Right atrium auricular region (tissue), 2 donors: ENCODE measurements at regions not wholly inside any gene's neighbourhood (a gene's known extent, or its start where the extent isn't known, plus 50 kb on each side); places are given as distances from the start of the nearest gene placed in this dataset.

ENCODE experiments used
- DNase-seq: peaks from one replicate; pipeline ENCODE4 v3.0.0-alpha.2; 2019; ENCODE audit warnings: low spot score
- H3K27ac ChIP-seq, 2 donors: fragments of 200-600 bp; sonication (generic); 1 replicate in 1 of 2; 2 replicates in 1 of 2; pipeline ENCODE4 v1.5.1; 2016 to 2019
- H3K27me3 ChIP-seq, 2 donors: fragments of 200-600 bp; sonication (generic); one replicate each; pipeline versions ENCODE4 v1.5.1 to v1.6.0; 2017 to 2019
- H3K36me3 ChIP-seq: fragments of 200-600 bp; sonication (generic); one replicate; pipeline ENCODE4 v1.5.1; 2016
- H3K4me1 ChIP-seq, 2 donors: fragments of 200-600 bp; sonication (generic); one replicate each; pipeline versions ENCODE4 v1.5.1 to v1.6.0; 2017 to 2019
- H3K4me3 ChIP-seq, 2 donors: fragments of 200-600 bp; sonication (generic); 1 replicate in 1 of 2; 2 replicates in 1 of 2; pipeline ENCODE4 v1.5.1; 2017 to 2019; ENCODE audit warnings: mild to moderate bottlenecking in 1 of 2, moderate library complexity in 1 of 2
- H3K9me3 ChIP-seq, 2 donors: fragments of 200-600 bp; sonication (generic); one replicate each; pipeline ENCODE4 v1.5.1; 2019
- TF ChIP-seq, protein P1 (sequence below), 2 donors: fragments of 200-600 bp; sonication (generic); IDR thresholded peaks; one replicate each; pipeline ENCODE4 v1.5.1; 2019; ENCODE audit warnings: antibody characterized with exemption in 2 of 2

DNA sequence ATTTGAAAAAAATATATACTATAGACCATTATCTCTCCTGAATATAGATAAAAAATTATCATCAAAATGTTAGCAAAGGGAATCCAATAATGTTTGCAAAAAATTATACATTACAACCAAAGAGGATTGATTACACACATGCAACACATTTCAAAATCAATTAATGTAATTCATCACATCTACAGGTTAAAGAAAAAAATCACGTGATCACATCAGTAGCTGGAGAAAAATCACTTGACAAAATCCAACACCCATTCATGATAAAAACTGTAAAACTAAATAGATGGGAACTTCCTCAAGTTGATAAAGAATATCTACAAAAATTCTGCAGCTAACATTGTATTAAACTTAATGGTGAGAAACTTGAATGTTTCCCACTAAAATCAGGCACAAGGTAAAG is 1047.5 kb upstream of the CNTNAP5 start:
- no peaks in the 10 kb centered on the region for H3K27me3 ChIP-seq
- TF ChIP-seq, protein P1, sequence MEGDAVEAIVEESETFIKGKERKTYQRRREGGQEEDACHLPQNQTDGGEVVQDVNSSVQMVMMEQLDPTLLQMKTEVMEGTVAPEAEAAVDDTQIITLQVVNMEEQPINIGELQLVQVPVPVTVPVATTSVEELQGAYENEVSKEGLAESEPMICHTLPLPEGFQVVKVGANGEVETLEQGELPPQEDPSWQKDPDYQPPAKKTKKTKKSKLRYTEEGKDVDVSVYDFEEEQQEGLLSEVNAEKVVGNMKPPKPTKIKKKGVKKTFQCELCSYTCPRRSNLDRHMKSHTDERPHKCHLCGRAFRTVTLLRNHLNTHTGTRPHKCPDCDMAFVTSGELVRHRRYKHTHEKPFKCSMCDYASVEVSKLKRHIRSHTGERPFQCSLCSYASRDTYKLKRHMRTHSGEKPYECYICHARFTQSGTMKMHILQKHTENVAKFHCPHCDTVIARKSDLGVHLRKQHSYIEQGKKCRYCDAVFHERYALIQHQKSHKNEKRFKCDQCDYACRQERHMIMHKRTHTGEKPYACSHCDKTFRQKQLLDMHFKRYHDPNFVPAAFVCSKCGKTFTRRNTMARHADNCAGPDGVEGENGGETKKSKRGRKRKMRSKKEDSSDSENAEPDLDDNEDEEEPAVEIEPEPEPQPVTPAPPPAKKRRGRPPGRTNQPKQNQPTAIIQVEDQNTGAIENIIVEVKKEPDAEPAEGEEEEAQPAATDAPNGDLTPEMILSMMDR (IDR thresholded peaks at IDR 0.05), result no peak
- H3K4me3 ChIP-seq, result no peak overlapping the region
- no peaks in the 10 kb centered on the region for H3K9me3 ChIP-seq
- no peaks in the 10 kb centered on the region for H3K36me3 ChIP-seq
- H3K27ac ChIP-seq, result no peak overlapping the region
- no peak for DNase-seq
- H3K4me1 ChIP-seq, result no peaks in the 10 kb centered on the region

DNA sequence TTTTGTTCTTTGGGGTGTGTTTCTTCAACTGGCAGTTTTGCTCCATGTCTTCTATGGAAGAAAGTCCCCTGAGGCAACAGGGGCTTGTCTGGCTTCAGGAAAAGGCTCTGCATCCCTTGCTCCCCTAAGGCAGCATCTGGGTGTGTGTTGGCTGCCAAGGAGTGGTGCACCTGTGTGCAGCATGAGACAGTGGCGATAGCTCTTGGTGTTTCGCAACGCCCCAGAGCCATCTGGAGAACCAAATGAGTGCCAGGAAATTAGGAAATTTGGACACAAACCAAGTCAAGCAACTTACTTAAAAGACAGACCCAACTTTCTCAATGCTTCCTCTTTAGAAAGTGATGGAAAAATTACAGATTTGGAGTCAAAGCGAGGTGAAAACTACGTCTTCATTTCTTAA is 1044.4 kb upstream of the CNTNAP5 start:
- no peaks in the 10 kb centered on the region for H3K36me3 ChIP-seq
- no peak for DNase-seq
- no peaks in the 10 kb centered on the region for H3K27me3 ChIP-seq
- H3K4me1 ChIP-seq, result no peaks in the 10 kb centered on the region
- TF ChIP-seq, protein P1 (IDR thresholded peaks at IDR 0.05), result no peak
- H3K9me3 ChIP-seq, result no peaks in the 10 kb centered on the region
- H3K4me3 ChIP-seq, result no peak overlapping the region
- H3K27ac ChIP-seq, result no peak overlapping the region

DNA sequence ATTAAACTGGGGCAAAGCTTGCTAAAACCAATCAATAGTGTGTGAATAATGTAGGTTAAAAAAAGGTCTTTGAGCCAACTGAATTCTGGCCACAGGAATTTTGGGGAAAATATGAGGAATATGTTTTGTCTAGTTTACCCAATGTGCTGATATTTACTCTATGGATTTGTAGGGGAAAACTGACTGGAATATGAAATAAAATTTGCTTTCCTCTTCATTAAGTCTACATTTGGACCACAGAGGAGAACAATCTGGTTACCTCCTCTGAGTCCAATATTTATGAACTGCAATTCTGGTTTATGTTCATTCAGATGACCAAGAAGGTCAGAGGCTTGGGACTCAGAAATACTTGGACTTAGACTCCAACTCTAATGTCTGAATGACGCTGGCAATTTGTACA is 1042.2 kb upstream of the CNTNAP5 start:
- TF ChIP-seq, protein P1 (IDR thresholded peaks at IDR 0.05), result no peak
- H3K27ac ChIP-seq, result no peak overlapping the region
- H3K36me3 ChIP-seq, result no peaks in the 10 kb centered on the region
- H3K4me3 ChIP-seq, result no peak overlapping the region
- H3K4me1 ChIP-seq, result no peaks in the 10 kb centered on the region
- no peaks in the 10 kb centered on the region for H3K9me3 ChIP-seq
- no peak for DNase-seq
- no peaks in the 10 kb centered on the region for H3K27me3 ChIP-seq

DNA sequence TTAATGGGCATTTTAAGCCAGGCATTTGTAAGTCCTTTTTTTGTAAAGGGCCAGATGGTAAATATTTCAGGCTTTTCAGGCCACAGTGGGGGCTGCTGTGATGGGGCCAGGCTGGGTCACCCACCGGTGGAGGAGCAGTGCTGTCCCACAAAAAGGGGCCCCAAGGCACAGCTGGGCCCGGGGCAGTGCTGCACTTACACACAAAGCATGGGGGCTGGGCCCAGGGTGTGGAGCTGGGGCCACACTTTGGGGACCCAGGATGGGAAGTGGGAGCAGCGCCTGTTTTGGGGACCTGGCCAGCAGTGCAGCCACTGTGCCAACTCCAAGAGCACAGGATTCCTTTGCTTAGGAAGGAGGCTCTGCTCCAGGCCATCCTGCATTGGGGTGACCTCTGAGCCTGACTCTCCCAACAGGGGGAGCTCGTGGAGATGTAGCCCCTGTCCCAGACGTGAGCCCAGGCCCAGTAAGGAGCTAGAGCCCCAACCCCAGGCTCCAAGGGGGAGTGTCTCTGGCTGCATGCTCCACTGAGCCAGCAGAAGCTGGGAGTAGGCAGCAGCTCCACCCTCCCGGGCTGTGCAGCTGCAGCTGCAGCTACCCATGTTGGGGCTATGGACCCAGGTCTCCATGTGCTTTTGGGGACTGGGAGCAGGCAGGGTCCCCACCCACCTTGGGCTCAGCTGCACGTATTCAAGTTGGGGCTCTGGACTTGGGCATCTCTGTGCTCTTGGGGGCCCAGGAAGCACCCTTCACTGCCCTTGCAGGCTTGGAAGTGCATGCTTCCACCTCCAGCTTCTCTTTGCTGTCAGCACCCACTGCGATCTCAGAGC is 1036.5 kb upstream of the CNTNAP5 start:
- Histone ChIP-seq H3K27ac (no peak overlapping the region), H3K36me3 (no peaks in the 10 kb centered on the region), H3K4me1 (no peaks in the 10 kb centered on the region), H3K4me3 (no peak overlapping the region), H3K27me3 (no peaks in the 10 kb centered on the region), H3K9me3 (peaks cover 0 to 16% of the 10 kb centered on the region in 2 donors)
- TF ChIP-seq, protein P1 (IDR thresholded peaks at IDR 0.05), result no peak
- no peak for DNase-seq

DNA sequence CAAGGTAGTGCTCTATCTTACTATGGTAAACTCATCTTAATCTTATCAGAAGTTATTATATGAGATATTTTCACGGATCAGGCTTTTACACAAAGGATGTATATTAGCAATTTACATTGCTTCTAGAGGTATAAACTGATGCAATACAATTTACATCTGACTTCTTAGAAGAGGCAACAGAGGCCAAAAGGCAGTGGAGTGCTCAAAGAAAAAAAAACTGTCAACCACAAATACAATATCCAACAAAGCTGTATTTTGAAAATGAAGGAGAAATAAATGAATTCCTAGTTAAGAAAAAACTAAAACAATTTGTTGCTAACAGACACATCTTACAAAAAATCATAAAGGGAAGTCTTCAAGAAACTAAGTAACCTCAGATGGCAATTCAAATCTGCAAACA is 1031.5 kb upstream of the CNTNAP5 start:
- no peak overlapping the region for H3K27ac ChIP-seq
- TF ChIP-seq, protein P1 (IDR thresholded peaks at IDR 0.05), result no peak
- H3K4me1 ChIP-seq, result no peaks in the 10 kb centered on the region
- peaks cover 0 to 19% of the 10 kb centered on the region in 2 donors for H3K9me3 ChIP-seq
- H3K36me3 ChIP-seq, result no peaks in the 10 kb centered on the region
- no peak overlapping the region for H3K4me3 ChIP-seq
- H3K27me3 ChIP-seq, result no peaks in the 10 kb centered on the region
- DNase-seq, result no peak

DNA sequence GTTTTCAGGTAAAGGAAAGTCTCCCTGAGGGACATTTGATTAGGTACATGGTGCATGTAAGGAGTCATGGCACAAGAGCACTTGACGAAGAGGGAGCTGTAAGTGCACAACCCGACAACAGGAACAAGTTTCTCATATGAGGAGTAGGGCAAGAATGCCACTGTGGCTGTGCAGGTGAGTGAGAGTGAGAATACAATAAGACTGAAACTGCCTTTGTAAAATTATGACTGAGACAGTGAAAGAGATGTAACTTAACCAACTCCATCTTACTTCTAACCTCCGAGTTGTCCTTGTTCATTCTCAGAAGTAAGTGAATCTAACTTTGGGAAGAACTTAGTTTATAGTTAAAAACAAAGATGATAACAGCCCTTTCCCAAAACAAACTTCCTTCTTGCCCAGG is 1025.8 kb upstream of the CNTNAP5 start:
- TF ChIP-seq, protein P1 (IDR thresholded peaks at IDR 0.05), result no peak
- H3K9me3 ChIP-seq, result no peaks in the 10 kb centered on the region
- H3K36me3 ChIP-seq, result no peaks in the 10 kb centered on the region
- no peaks in the 10 kb centered on the region for H3K27me3 ChIP-seq
- no peak for DNase-seq
- H3K4me3 ChIP-seq, result no peak overlapping the region
- H3K4me1 ChIP-seq, result no peaks in the 10 kb centered on the region
- no peak overlapping the region for H3K27ac ChIP-seq
